ENCODE measurements at regions not wholly inside any gene's neighbourhood (a gene's known extent, or its start where the extent isn't known, plus 50 kb on each side); places are given as distances from the start of the nearest gene placed in this dataset.

- no peaks in the 10 kb centered on the region for H3K27me3 ChIP-seq
- TF ChIP-seq EP300 (IDR thresholded peaks at IDR 0.05) (no peak), POLR2A (IDR thresholded peaks at IDR 0.05) (no peak), POLR2AphosphoS5 (IDR thresholded peaks at IDR 0.05) (no peak), CTCF (IDR thresholded peaks at IDR 0.05) (no peak)
- H3K27ac ChIP-seq = no peak overlapping the region
- no peak overlapping the region for H3K4me3 ChIP-seq
- WGBS, 2 donors (ENCODE audit: low coverage in 1 of 2) = 62 to 74% methylated on average over 2 of the region's 2 CpGs
- no peaks in the 10 kb centered on the region for H3K4me1 ChIP-seq
- no peaks in the 10 kb centered on the region for H3K36me3 ChIP-seq
- no peaks in the 10 kb centered on the region for H3K9me3 ChIP-seq
- ATAC-seq = no peak
Measured at GRCh38 chr18:30929718-30930117, 112.8 kb downstream of the DSC3 start.

GRCh38 chr18:30929065-30929464 lies 113.5 kb downstream of the DSC3 start:
- no peak overlapping the region for H3K27ac ChIP-seq
- no peak overlapping the region for H3K4me3 ChIP-seq
- no peaks in the 10 kb centered on the region for H3K27me3 ChIP-seq
- no peaks in the 10 kb centered on the region for H3K4me1 ChIP-seq
- no peaks in the 10 kb centered on the region for H3K9me3 ChIP-seq
- no peak for ATAC-seq
- no peaks in the 10 kb centered on the region for H3K36me3 ChIP-seq
- WGBS, 2 donors (ENCODE audit: low coverage in 1 of 2) = 42 to 51% methylated on average over 2 of the region's 2 CpGs
- no peak for TF ChIP-seq CTCF (IDR thresholded peaks at IDR 0.05)
- TF ChIP-seq POLR2AphosphoS5 (IDR thresholded peaks at IDR 0.05) = no peak
- TF ChIP-seq EP300 (IDR thresholded peaks at IDR 0.05) = no peak
- TF ChIP-seq POLR2A (IDR thresholded peaks at IDR 0.05) = no peak

GRCh38 chr18:30927517-30928075 lies 114.9 kb downstream of the DSC3 start:
- H3K9me3 ChIP-seq = no peaks in the 10 kb centered on the region
- H3K36me3 ChIP-seq = no peaks in the 10 kb centered on the region
- 55 to 62% methylated on average over 4 to 5 of the region's 5 CpGs for WGBS, 2 donors (ENCODE audit: low coverage in 1 of 2)
- ATAC-seq = no peak
- H3K4me3 ChIP-seq = no peak overlapping the region
- H3K27ac ChIP-seq = no peak overlapping the region
- no peaks in the 10 kb centered on the region for H3K27me3 ChIP-seq
- TF ChIP-seq CTCF (IDR thresholded peaks at IDR 0.05) = no peak
- no peak for TF ChIP-seq POLR2A (IDR thresholded peaks at IDR 0.05)
- no peak for TF ChIP-seq POLR2AphosphoS5 (IDR thresholded peaks at IDR 0.05)
- TF ChIP-seq EP300 (IDR thresholded peaks at IDR 0.05) = no peak
- H3K4me1 ChIP-seq = no peaks in the 10 kb centered on the region

DNA sequence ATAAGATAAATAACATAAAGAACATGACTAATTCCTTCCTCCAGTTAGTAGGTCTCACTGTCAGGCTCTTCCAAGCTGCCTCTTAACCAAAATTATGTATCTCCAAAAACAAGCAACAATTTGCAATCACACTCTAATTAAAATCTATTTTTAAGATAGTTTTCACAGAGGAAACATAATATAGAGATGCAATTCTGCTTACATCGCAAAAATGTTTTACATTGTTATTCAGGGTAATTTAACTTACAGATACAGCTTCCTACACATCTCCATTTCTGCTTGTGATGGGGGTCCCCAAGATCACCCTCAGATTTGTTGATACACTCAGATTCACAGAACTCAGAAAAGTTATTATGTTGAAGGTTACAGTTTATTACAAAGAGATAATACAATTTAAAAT lies 115.5 kb downstream of the DSC3 start:
- Histone ChIP-seq H3K9me3 (no peaks in the 10 kb centered on the region), H3K4me3 (no peak overlapping the region), H3K27ac (no peak overlapping the region), H3K4me1 (no peaks in the 10 kb centered on the region), H3K36me3 (no peaks in the 10 kb centered on the region), H3K27me3 (no peaks in the 10 kb centered on the region)
- no peak for ATAC-seq
- 82 to 100% methylated on average over 1 of the region's 1 CpG for WGBS, 2 donors (ENCODE audit: low coverage in 1 of 2)
- TF ChIP-seq POLR2A (IDR thresholded peaks at IDR 0.05) (no peak), CTCF (IDR thresholded peaks at IDR 0.05) (no peak), POLR2AphosphoS5 (IDR thresholded peaks at IDR 0.05) (no peak), EP300 (IDR thresholded peaks at IDR 0.05) (no peak)

DNA sequence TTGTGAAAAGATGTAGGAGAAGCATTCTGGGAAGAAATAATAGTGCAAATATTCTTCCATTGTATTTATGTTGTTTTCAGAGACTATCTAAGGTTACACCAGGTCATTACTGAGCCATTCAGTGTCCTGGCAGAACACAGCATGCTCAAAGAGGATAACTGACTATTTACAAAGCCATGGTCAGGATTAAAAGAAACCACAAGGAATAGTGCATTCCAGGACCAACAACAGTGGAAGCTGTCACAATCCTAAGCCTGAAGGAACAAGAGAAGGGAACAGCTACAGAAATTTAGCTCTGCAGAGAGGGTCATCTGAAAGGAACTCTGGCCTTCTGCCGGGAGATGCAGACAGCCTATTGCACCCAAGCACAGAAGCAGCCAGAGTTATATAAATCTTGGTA lies 116.7 kb downstream of the DSC3 start:
- 75% methylated on average over 1 of the region's 1 CpG; no CpG with 5 or more reads in 1 of the 2 donors for WGBS, 2 donors (ENCODE audit: low coverage in 1 of 2)
- TF ChIP-seq EP300 (IDR thresholded peaks at IDR 0.05) (no peak), POLR2AphosphoS5 (IDR thresholded peaks at IDR 0.05) (no peak), POLR2A (IDR thresholded peaks at IDR 0.05) (no peak), CTCF (IDR thresholded peaks at IDR 0.05) (no peak)
- no peak for ATAC-seq

More for the DNA sequence above, 116.7 kb downstream of the DSC3 start:
- H3K4me3 ChIP-seq = no peak overlapping the region
- H3K27ac ChIP-seq = no peak overlapping the region
- no peaks in the 10 kb centered on the region for H3K9me3 ChIP-seq
- H3K36me3 ChIP-seq = no peaks in the 10 kb centered on the region
- no peaks in the 10 kb centered on the region for H3K4me1 ChIP-seq
- no peaks in the 10 kb centered on the region for H3K27me3 ChIP-seq
